Left cardiac atrium (tissue), 4 donors: ENCODE measurements at regions not wholly inside any gene's neighbourhood (a gene's known extent, or its start where the extent isn't known, plus 50 kb on each side); places are given as distances from the start of the nearest gene placed in this dataset.

ENCODE experiments used
- ATAC-seq, 2 donors: fragments of 200-7000 bp; cut with Tn5 transposase; one replicate each; pipeline ENCODE4 v1.9.1; 2020; ENCODE audit warnings: mild to moderate bottlenecking in 2 of 2, moderate library complexity in 2 of 2
- DNase-seq: peaks from one replicate; pipeline ENCODE4 v3.0.0-alpha.2; 2020
- intact Hi-C, 2 donors: fragments of 100-400 bp; cut with DNase I; formaldehyde crosslinking; loops; one replicate each; pipeline versions ENCODE4 v1.14.1 to v1.15.1; 2022 to 2023
- donor health status: DM: no; HTN: yes; CAD: no.
- donor health status: DM: no; HTN: yes; CAD: no; lungs with severe emphysema.
- donor health status: DM: yes; HTN: yes; CAD: no.
- donor health status: Dilated cardiomyopathy.

GRCh38 chr14:60349663-60350365, 100.8 kb downstream of the PPM1A start:
- intact Hi-C loops: loop anchor here (2.0 to 10.0 kb wide), 4 partner anchors 211 to 905 kb away; no protein-coding TSS in a partner anchor
- no peak for DNase-seq
- peak; percentile 55 to 63 for ATAC-seq

GRCh38 chr14:60350366-60350720, 101.3 kb downstream of the PPM1A start:
- intact Hi-C loops: loop anchor here (2.0 to 10.0 kb wide), 3 partner anchors 210 to 902 kb away; no protein-coding TSS in a partner anchor
- ATAC-seq (peak; percentile 63 to 76), DNase-seq (no peak)

- DNase-seq: no peak
- no peak for ATAC-seq
- intact Hi-C loops: loop anchor here (5.0 to 10.0 kb wide), 2 partner anchors 211 to 899 kb away; no protein-coding TSS in a partner anchor
These were observed 104.4 kb downstream of the PPM1A start for GRCh38 chr14:60353420-60353819.

GRCh38 chr14:60355768-60356167, 106.7 kb downstream of the PPM1A start:
- DNase-seq: no peak
- intact Hi-C loops: loop anchor here in 1 of 2 donors (10.0 kb wide), 1 partner anchor 209 kb away; no protein-coding TSS in a partner anchor
- no peak for ATAC-seq

- intact Hi-C loops: loop anchor here in 1 of 2 donors (10.0 kb wide), 1 partner anchor 208 kb away; no protein-coding TSS in a partner anchor
- DNase-seq: no peak
- ATAC-seq: no peak
These were observed 107.4 kb downstream of the PPM1A start for GRCh38 chr14:60356386-60356785.

GRCh38 chr14:60356906-60357550, 108.0 kb downstream of the PPM1A start:
- ATAC-seq (no peak), DNase-seq (no peak)
- intact Hi-C loops: loop anchor here in 1 of 2 donors (10.0 kb wide), 1 partner anchor 208 kb away; no protein-coding TSS in a partner anchor

GRCh38 chr14:60357551-60358149, 108.6 kb downstream of the PPM1A start:
- DNase-seq (no peak), ATAC-seq (no peak)
- intact Hi-C loops: loop anchor here in 1 of 2 donors (10.0 kb wide), 1 partner anchor 207 kb away; no protein-coding TSS in a partner anchor

- intact Hi-C loops: no loop called here
- ATAC-seq (no peak), DNase-seq (no peak)
These were observed 114.3 kb downstream of the PPM1A start for GRCh38 chr14:60363275-60363674.

- ATAC-seq: no peak
- DNase-seq: no peak
- intact Hi-C loops: no loop called here
These were observed 114.7 kb downstream of the PPM1A start for GRCh38 chr14:60363687-60364086.

- ATAC-seq (no peak), DNase-seq (no peak)
- intact Hi-C loops: no loop called here
These were observed 104.0 kb downstream of the C14orf39 start for GRCh38 chr14:60381909-60382308.
